Inflammatory macrophage treated with lipopolysaccharide for 4 hours (primary cell): ENCODE measurements at regions not wholly inside any gene's neighbourhood (a gene's known extent, or its start where the extent isn't known, plus 50 kb on each side); places are given as distances from the start of the nearest gene placed in this dataset.

Experiments
- DNase-seq: peaks from one replicate; pipeline ENCODE4 v3.0.0-alpha.2; 2020

DNA sequence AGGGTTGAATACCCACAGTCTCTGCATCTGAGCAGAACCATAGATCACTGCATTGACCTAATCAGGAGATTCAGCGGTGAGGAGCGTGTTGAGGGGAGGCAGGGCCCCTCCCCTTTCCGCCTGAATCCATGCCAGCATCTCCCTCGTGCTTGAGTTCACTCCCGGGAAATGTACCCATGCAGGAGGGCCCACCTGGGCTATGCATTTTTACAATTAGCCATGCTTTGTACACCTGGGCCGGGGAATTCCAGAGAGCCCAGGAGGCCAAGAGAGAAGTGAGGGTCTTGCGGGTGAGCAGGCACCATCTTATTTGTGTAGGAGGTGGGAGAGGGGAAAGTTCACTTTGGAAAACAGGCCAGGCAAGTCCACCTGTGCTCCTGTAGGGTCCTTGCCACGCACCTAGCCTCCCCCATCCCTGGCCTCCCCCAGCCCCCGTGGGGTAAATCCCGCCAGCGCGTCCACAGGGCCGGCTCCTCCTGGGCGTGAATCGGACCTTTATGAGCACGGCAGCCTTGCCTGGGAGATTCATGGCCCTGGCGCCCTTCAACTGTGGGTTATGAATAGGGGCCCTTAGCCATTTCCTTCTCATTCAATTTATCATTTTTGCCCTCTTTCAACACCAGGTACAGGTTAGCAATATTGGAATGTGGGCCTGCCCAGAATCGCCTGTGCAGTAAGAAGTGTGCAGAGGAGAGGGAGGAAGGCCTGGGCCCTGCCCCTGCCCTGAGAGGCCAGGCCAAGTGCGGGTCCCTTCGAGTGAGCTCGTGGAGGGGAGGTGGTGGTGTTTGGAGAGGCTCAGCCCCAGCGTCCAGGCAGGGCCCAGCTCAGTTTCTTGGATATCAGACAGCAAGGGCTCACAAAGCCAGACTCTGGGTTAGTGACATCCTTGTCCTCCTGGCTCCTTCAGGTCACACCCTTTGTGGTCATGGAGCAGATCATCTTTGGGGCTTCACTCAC lies 84.4 kb upstream of the ACTRT2 start:
- no peak for DNase-seq

DNA sequence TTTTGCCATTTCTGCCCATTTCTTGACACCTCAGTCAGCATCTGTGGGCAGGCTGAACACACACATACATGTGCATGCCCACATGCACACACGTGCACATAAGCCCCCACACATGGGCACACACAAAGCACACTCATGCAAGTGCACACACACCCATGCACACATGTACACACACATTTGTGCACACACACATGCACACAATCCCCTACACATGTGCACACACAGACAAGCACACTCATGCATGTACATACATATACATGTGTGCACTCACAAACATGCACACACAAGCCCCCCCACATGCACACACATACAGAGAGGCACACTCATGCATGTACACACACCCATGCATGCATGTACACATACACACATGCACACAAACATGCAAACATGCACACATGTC lies 83.5 kb upstream of the ACTRT2 start:
- DNase-seq: no peak

DNA sequence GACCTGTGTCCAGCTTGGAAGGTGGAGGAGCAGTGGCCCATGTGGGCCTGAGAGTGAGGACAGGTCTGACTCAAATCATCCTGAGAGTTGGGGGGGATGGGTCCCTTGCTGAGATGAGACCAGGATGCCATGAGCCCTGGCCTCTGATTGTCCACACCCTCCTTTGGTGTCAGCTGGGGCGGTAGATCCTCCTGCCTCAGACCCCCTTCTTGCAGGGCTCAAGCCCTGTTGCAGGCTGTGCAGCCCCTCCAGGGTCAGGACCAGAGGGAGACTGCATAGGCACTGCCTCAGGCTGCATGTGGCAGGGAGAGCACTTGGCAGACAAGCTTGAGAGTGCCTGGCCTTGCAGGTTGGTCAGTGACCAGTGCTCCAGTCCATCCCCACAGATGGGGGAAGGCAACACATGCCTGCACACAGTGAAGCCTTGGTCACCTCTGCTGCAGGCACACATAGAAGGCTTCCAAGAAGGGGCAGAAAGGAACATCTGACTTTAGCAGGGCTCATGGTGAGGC lies 82.2 kb upstream of the ACTRT2 start:
- DNase-seq: no peak

DNA sequence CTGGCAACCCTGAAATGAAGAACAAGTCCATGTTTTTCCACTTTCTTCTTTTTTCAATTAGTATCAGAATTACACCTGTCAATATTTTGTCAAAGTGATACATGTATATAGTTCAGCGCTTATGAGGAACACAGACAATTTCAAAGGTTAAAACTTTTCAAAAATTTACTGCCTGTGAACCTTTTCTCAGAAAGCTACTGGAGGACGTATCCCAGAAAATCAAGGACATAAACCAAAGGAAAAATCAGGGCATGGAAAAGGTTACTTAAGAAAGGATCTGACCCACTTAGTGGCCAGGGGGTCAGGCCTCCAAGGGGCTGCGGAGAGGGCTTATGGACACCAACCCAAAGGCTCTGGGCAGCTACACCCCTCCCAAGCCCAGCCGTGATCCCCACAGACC lies 81.1 kb upstream of the ACTRT2 start:
- no peak for DNase-seq

DNA sequence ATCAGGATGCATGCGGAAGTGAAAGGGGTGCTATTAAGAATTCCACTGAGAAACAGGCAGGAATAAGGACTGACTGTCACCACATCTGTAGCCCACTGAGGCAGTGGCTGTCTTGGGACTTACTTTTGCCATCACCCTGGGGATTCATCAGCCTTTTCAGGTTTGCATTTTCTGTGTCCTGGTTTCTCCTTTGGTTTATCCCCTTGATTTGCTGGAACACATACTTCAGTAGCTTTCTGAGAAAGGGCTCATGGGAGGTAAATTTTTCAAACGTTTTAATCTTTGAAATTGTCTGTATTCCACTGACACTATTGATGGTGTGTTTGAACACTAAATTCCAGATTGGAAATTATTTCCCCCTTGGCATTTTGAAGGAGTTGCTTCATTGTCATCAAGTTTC lies 80.2 kb upstream of the ACTRT2 start:
- no peak for DNase-seq

GRCh38 chr1:2941907-2942306 lies 79.4 kb upstream of the ACTRT2 start:
- DNase-seq: no peak

- no peak for DNase-seq
Observed at GRCh38 chr1:2942410-2942809, 78.9 kb upstream of the ACTRT2 start.

DNA sequence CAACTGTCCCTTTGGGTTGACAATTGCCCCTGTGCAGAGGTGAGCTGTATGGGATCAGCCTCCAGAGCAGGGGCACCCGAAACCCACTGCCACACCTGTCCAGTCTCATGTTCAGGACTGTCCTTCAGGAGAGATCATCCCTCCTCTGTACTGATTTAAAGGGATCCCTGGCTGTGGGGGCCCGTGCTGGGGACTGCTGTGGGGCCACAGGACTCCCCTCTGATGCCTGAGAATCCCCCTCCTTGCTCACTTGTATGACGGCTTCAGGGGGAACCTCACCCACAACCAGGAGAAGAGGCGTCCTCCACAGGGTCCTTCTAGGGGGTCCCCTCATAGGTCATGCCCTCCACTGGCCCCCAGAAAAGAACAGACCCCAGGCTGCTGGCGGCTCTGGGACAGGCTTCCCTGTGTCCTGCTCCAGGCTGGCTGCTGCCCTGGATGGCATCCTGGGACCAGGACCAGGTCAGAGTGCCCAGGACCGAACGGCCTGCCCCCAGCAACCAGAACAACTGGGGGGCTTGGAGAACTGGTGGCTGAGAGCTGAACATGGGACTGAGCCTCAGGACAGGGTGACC lies 77.5 kb upstream of the ACTRT2 start:
- DNase-seq: no peak

- no peak for DNase-seq
Observed at GRCh38 chr1:2944705-2945104, 76.6 kb upstream of the ACTRT2 start.

- no peak for DNase-seq
Observed at GRCh38 chr1:2945821-2946231, 75.4 kb upstream of the ACTRT2 start.

DNA sequence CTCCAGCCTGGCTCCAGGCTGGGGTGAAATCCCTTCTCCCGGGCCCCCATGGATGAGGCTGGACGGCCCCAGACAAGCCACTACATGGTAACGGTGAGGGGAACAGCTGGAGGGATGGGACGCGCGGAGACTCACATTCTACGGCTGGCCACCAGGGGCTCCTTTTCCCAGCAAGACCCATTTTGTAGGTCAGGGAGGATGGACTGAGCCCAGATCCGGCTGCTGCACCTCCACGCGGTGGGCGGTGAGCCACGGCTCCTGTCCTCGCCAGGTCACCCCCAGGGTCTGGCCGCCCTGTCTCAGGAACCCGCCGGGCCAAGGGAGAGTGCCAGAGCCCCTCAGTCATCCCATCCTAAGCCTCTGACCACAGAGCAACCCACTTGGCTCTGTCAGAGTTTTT lies 75.0 kb upstream of the ACTRT2 start:
- DNase-seq: no peak

DNA sequence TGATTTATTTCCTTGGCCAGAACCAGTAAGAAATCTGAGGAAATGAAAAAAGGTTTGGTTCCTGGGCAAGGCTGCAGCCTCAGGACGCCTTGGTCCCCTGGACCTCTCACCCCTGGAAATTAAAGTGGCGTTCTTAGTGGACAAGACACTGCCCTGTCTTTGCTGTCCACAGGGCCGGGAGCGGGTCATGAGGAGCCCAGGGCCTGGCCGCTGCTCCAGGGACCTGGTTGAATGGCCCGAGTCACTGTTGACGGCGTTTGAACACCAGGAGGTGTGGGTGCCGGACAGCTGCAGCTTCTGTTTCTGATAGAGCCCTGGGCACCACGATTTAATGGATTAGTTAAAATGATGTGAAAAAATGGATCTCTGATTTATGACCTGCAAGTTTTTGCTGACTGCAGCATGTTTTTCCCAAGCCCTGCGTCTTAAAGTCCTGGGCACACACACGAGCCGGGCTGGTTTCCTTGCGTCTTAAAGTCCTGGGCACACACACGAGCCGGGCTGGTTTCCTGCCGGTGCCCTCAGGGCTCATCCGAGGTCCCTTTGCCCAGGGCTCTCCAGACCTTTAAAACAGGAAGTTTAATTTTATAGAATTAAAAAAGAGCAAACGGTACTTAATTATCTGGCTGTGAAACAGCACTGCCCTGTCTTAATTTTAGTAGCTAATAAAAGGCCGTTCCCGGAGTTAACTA lies 74.1 kb upstream of the ACTRT2 start:
- no peak for DNase-seq

DNA sequence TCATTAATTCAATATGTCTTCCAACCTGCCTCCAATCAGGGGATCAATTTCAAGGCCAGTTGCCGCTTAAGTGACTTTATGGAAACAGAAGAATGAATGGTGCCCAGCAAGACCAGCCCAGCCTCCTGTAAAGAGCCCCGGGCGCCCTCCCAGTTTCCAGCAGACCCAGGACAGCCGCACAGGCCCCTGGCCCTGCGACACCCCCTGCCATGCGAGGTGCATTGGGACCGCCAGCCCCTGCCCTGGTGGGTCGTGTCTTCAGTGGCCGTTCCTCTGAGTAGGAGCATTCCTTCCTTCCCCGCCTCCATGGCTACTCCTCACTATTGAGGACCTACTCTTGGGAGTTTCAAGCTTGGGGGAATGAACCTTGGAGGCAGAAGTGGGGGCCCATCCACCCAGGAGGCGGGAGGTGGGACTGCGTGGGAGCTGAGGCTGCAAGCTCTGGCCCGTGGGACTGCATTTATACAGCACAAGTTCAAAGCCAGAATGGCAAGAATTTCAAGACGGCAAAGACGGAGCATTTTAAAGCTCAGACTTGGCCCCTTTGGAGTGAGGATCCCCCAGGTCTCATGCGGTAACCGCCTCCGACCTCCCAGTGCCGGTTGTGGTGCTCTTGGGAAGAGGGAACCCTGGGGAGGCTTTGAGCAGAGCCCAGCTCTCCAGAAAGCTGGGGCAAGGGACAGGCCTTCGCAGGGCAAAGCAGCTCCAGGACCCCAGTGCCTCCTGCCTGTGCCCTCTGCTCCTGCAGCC lies 73.1 kb upstream of the ACTRT2 start:
- DNase-seq: no peak

DNA sequence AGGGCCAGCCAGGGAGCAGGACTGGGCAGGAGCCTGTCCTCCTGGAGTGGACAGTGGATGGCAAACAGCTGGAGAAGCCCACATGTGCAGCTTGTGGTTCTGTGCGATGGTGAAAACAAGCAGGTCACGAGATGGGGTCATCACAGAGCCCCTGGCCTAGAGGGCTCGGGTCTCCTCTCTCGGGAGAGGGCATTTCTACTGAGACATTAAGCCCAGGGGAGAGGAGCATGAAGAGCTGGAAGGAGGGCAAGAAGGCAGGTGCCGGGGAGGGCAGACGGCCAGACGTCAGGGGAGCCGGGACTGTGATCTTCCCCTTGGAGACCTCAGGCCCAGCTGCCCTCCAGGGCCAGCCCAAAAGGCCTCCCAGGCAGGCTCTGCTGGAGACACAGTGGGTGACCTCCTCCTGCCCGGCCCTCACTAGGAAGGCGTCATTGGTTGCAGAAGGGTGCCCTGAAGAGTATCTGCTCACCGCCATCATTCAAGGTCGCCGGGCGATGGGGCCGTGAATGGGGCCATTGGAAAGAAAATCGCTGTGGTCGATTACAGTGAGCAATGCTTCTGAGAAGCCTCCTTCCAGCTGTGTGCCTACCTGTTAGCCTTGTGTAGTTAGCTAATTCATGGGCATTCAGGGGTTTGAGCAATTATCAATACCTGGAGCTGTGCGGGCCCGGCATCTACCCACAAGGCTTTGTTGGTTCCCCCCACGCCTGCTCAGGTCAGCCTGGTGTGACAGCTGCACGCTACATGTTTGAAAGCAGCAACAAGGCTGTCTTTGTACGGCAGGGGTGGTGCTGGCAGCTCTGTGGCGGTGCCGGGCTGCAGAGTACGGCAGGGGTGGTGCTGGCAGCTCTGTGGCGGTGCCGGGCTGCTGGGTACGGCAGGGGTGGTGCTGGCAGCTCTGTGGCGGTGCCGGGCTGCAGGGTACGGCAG lies 72.3 kb upstream of the ACTRT2 start:
- no peak for DNase-seq

- no peak for DNase-seq
Observed at GRCh38 chr1:2949966-2950925, 71.0 kb upstream of the ACTRT2 start.

GRCh38 chr1:2950926-2951305 lies 70.4 kb upstream of the ACTRT2 start:
- no peak for DNase-seq

DNA sequence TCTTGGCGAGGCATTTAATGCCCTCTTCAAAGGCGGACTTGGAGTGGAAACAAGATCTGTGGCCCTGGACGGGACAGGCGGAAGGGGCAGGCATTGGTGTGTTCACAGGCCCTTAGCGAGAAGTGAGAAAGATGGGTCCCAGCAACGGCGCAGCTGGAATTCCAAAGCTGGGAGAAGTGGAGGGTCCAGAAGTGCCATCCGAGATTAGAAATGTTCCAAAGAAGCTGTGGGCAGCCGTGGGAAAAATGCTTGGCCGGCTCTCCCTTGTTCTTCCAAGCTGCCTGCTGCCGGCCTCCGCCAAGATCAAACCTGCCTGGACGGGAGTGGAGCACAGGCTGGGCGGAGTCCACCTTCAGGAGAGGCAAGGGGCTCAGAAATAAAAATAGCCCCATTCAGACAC lies 69.4 kb upstream of the ACTRT2 start:
- no peak for DNase-seq

- DNase-seq: no peak
Observed at GRCh38 chr1:2952371-2952770, 68.9 kb upstream of the ACTRT2 start.

- no peak for DNase-seq
Observed at GRCh38 chr1:2952992-2953391, 68.3 kb upstream of the ACTRT2 start.

- DNase-seq: peak; percentile 46
Observed at GRCh38 chr1:2953688-2954285, 67.5 kb upstream of the ACTRT2 start.
